ENCODE measurements at regions not wholly inside any gene's neighbourhood (a gene's known extent, or its start where the extent isn't known, plus 50 kb on each side); places are given as distances from the start of the nearest gene placed in this dataset.

DNA sequence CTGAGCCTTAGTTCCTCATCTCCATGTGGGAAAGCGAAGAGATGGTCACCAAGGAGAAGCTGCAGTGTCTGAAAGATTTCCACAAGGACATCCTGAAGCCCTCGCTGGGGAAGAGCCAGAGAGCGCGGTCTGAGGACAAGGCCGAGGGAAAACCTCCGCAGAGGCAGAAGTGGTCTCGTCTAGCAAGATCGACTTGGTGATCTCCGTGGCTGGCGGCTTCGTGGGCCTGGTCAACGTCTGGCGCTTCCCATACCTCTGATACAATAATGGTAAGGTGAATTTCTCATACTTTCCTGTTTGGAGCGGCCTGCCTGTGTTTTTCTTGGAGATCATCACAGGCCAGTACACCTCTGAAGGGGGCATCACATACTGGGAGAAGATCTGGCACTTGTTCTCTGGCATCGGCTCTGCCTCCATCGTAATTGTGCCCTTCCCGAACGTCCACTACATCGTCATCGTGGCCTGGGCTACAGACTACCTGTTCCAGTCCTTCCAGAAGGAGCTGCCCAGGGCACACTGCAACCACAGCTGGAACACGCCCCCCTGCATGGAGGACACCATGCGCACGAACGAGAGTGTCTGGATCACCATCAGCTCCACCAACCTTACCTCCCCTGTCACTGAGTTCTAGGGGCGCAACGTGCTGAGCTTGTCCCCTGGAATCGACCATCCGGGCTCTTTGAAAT is 841.1 kb upstream of the TMPRSS15 start:
- TF ChIP-seq CREB1 (IDR thresholded peaks at IDR 0.05; ENCODE audit: low read depth) = no peak
- TF ChIP-seq RAD21 (IDR thresholded peaks at IDR 0.05; ENCODE audit: low read depth) = no peak
- no peak for TF ChIP-seq ZBTB7A (IDR thresholded peaks at IDR 0.05; ENCODE audit: low read depth)
- TF ChIP-seq NFIC (IDR thresholded peaks at IDR 0.05) = no peak
- TF ChIP-seq, protein P1, sequence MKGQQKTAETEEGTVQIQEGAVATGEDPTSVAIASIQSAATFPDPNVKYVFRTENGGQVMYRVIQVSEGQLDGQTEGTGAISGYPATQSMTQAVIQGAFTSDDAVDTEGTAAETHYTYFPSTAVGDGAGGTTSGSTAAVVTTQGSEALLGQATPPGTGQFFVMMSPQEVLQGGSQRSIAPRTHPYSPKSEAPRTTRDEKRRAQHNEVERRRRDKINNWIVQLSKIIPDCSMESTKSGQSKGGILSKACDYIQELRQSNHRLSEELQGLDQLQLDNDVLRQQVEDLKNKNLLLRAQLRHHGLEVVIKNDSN (IDR thresholded peaks at IDR 0.05) = no peak
- TF ChIP-seq, protein P2, sequence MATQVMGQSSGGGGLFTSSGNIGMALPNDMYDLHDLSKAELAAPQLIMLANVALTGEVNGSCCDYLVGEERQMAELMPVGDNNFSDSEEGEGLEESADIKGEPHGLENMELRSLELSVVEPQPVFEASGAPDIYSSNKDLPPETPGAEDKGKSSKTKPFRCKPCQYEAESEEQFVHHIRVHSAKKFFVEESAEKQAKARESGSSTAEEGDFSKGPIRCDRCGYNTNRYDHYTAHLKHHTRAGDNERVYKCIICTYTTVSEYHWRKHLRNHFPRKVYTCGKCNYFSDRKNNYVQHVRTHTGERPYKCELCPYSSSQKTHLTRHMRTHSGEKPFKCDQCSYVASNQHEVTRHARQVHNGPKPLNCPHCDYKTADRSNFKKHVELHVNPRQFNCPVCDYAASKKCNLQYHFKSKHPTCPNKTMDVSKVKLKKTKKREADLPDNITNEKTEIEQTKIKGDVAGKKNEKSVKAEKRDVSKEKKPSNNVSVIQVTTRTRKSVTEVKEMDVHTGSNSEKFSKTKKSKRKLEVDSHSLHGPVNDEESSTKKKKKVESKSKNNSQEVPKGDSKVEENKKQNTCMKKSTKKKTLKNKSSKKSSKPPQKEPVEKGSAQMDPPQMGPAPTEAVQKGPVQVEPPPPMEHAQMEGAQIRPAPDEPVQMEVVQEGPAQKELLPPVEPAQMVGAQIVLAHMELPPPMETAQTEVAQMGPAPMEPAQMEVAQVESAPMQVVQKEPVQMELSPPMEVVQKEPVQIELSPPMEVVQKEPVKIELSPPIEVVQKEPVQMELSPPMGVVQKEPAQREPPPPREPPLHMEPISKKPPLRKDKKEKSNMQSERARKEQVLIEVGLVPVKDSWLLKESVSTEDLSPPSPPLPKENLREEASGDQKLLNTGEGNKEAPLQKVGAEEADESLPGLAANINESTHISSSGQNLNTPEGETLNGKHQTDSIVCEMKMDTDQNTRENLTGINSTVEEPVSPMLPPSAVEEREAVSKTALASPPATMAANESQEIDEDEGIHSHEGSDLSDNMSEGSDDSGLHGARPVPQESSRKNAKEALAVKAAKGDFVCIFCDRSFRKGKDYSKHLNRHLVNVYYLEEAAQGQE (IDR thresholded peaks at IDR 0.05; ENCODE audit: low read depth) = no peak
- TF ChIP-seq TCF12 (IDR thresholded peaks at IDR 0.05; ENCODE audit: low read depth) = no peak
- no peak for TF ChIP-seq TAF1 (IDR thresholded peaks at IDR 0.05; ENCODE audit: low read depth)
- no peak for TF ChIP-seq YY1 (IDR thresholded peaks at IDR 0.05; ENCODE audit: low read depth)

DNA sequence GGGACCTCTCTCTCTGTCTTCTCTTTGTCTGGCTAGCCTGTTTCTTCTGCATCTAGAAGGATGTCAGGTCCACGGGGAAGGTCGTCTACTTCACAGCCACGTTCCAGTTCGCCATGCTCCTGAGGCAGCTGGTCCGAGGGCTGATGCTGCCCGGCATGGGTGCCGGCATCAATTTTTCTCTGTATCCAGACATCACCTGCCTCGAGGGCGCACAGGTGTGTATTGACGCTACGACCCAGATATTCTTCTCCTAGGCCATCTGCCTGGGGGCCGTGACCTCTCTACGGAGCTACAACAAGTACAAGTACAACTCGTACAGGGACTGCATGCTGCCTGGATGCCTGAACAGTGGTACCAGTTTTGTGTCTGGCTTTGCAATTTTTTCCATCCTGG is 841.6 kb upstream of the TMPRSS15 start:
- TF ChIP-seq RAD21 (IDR thresholded peaks at IDR 0.05; ENCODE audit: low read depth) (no peak), TCF12 (IDR thresholded peaks at IDR 0.05; ENCODE audit: low read depth) (no peak), YY1 (IDR thresholded peaks at IDR 0.05; ENCODE audit: low read depth) (no peak), EP300 (IDR thresholded peaks at IDR 0.05; ENCODE audit: borderline replicate concordance) (no peak), FOXM1 (IDR thresholded peaks at IDR 0.05; ENCODE audit: borderline replicate concordance, low read depth) (no peak), TAF1 (IDR thresholded peaks at IDR 0.05; ENCODE audit: low read depth) (no peak), EGR1 (IDR thresholded peaks at IDR 0.05) (no peak), NFIC (IDR thresholded peaks at IDR 0.05) (no peak), ZBTB7A (IDR thresholded peaks at IDR 0.05; ENCODE audit: low read depth) (no peak), TEAD4 (IDR thresholded peaks at IDR 0.05) (no peak), CEBPB (IDR thresholded peaks at IDR 0.05) (no peak), CREB1 (IDR thresholded peaks at IDR 0.05; ENCODE audit: low read depth) (no peak)
- TF ChIP-seq, protein P3, sequence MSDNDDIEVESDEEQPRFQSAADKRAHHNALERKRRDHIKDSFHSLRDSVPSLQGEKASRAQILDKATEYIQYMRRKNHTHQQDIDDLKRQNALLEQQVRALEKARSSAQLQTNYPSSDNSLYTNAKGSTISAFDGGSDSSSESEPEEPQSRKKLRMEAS (IDR thresholded peaks at IDR 0.05) = no peak
- TF ChIP-seq, protein P1 (IDR thresholded peaks at IDR 0.05) = no peak
- TF ChIP-seq, protein P2 (IDR thresholded peaks at IDR 0.05; ENCODE audit: low read depth) = no peak

DNA sequence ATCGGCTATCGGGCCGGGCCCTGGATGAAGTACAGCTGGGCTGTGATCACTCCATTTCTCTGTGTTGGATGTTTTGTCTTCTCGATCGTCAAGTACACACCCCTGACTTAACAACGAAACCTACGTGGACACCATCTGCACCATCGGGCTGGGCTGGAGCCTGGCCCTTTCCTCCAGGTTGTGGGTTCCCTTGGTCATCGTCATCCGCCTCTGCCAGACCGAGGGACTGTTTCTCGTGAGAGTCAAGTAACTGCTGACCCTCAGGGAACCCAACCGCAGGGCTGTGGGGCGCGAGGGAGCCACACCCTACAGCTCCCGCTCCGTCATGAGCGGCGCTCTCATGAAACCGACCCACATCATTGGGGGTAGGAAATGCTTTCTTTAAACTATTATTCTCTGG is 842.4 kb upstream of the TMPRSS15 start:
- TF ChIP-seq, protein P2 (IDR thresholded peaks at IDR 0.05; ENCODE audit: low read depth) = no peak
- no peak for TF ChIP-seq NFIC (IDR thresholded peaks at IDR 0.05)
- no peak for TF ChIP-seq CREB1 (IDR thresholded peaks at IDR 0.05; ENCODE audit: low read depth)
- TF ChIP-seq YY1 (IDR thresholded peaks at IDR 0.05; ENCODE audit: low read depth) = no peak
- no peak for TF ChIP-seq EGR1 (IDR thresholded peaks at IDR 0.05)
- TF ChIP-seq RAD21 (IDR thresholded peaks at IDR 0.05; ENCODE audit: low read depth) = no peak
- TF ChIP-seq, protein P1 (IDR thresholded peaks at IDR 0.05) = no peak
- TF ChIP-seq EP300 (IDR thresholded peaks at IDR 0.05; ENCODE audit: borderline replicate concordance) = no peak
- no peak for TF ChIP-seq TEAD4 (IDR thresholded peaks at IDR 0.05)
- no peak for TF ChIP-seq TCF12 (IDR thresholded peaks at IDR 0.05; ENCODE audit: low read depth)
- TF ChIP-seq, protein P3 (IDR thresholded peaks at IDR 0.05) = no peak
- no peak for TF ChIP-seq TAF1 (IDR thresholded peaks at IDR 0.05; ENCODE audit: low read depth)
- no peak for TF ChIP-seq FOXM1 (IDR thresholded peaks at IDR 0.05; ENCODE audit: borderline replicate concordance, low read depth)
- TF ChIP-seq CEBPB (IDR thresholded peaks at IDR 0.05) = no peak
- TF ChIP-seq ZBTB7A (IDR thresholded peaks at IDR 0.05; ENCODE audit: low read depth) = no peak
